DND-41 (cell line): ENCODE measurements at regions not wholly inside any gene's neighbourhood (a gene's known extent, or its start where the extent isn't known, plus 50 kb on each side); places are given as distances from the start of the nearest gene placed in this dataset.

Source experiments
- EZH2 ChIP-seq: IDR thresholded peaks from 3 replicates; pipeline ENCODE4 v1.6.1; 2012; ENCODE audit warnings: borderline replicate concordance, low read depth, mild to moderate bottlenecking, moderate library complexity, low read length, inconsistent platforms; ENCODE audit not compliant: severe bottlenecking
- TF ChIP-seq, protein P1 (sequence below): IDR thresholded peaks from 2 replicates; pipeline ENCODE4 v1.5.1; 2012; ENCODE audit warnings: borderline replicate concordance, low read length, moderate library complexity, mild to moderate bottlenecking; ENCODE audit not compliant: poor library complexity, severe bottlenecking; ENCODE audit errors: extremely low read depth

- TF ChIP-seq, protein P1, sequence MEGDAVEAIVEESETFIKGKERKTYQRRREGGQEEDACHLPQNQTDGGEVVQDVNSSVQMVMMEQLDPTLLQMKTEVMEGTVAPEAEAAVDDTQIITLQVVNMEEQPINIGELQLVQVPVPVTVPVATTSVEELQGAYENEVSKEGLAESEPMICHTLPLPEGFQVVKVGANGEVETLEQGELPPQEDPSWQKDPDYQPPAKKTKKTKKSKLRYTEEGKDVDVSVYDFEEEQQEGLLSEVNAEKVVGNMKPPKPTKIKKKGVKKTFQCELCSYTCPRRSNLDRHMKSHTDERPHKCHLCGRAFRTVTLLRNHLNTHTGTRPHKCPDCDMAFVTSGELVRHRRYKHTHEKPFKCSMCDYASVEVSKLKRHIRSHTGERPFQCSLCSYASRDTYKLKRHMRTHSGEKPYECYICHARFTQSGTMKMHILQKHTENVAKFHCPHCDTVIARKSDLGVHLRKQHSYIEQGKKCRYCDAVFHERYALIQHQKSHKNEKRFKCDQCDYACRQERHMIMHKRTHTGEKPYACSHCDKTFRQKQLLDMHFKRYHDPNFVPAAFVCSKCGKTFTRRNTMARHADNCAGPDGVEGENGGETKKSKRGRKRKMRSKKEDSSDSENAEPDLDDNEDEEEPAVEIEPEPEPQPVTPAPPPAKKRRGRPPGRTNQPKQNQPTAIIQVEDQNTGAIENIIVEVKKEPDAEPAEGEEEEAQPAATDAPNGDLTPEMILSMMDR: no peak
- no peak for TF ChIP-seq EZH2
Observed at GRCh38 chr10:90111671-90112070, 410.3 kb downstream of the KIF20B start.
